ENCODE measurements at regions not wholly inside any gene's neighbourhood (a gene's known extent, or its start where the extent isn't known, plus 50 kb on each side); places are given as distances from the start of the nearest gene placed in this dataset.

- no peaks in the 10 kb centered on the region for H3K36me3 Mint-ChIP-seq (ENCODE audit: low read depth)
These were observed 503.2 kb downstream of the OTOL1 start for GRCh38 chr3:161999846-162000245.

GRCh38 chr3:162007722-162008121 is 511.1 kb downstream of the OTOL1 start:
- no peaks in the 10 kb centered on the region for H3K36me3 Mint-ChIP-seq (ENCODE audit: low read depth)
- H3K27ac Mint-ChIP-seq: no peak overlapping the region
- no peak for ATAC-seq
- H3K27me3 Mint-ChIP-seq: no peaks in the 10 kb centered on the region
- H3K4me3 Mint-ChIP-seq: no peak overlapping the region
- DNase-seq: no peak
- no peaks in the 10 kb centered on the region for H3K4me1 Mint-ChIP-seq
- H3K9me3 ChIP-seq (ENCODE audit: control insufficient read depth, low read length, poor library complexity, severe bottlenecking): no peaks in the 10 kb centered on the region

More at GRCh38 chr3:161999846-162000245, 503.2 kb downstream of the OTOL1 start:
- ATAC-seq (no peak), DNase-seq (no peak)
- Mint-ChIP-seq H3K4me3 (no peak overlapping the region), H3K27ac (no peak overlapping the region), H3K27me3 (no peaks in the 10 kb centered on the region), H3K4me1 (no peaks in the 10 kb centered on the region)
- no peaks in the 10 kb centered on the region for H3K9me3 ChIP-seq (ENCODE audit: control insufficient read depth, low read length, poor library complexity, severe bottlenecking)

- ATAC-seq: no peak
- no peaks in the 10 kb centered on the region for H3K27me3 Mint-ChIP-seq
- H3K9me3 ChIP-seq (ENCODE audit: control insufficient read depth, low read length, poor library complexity, severe bottlenecking): no peaks in the 10 kb centered on the region
- no peak overlapping the region for H3K4me3 Mint-ChIP-seq
- H3K4me1 Mint-ChIP-seq: no peaks in the 10 kb centered on the region
- no peaks in the 10 kb centered on the region for H3K36me3 Mint-ChIP-seq (ENCODE audit: low read depth)
- no peak overlapping the region for H3K27ac Mint-ChIP-seq
- DNase-seq: no peak
These were observed 516.0 kb downstream of the OTOL1 start for GRCh38 chr3:162012633-162013032.

- H3K9me3 ChIP-seq (ENCODE audit: control insufficient read depth, low read length, poor library complexity, severe bottlenecking): no peaks in the 10 kb centered on the region
- Mint-ChIP-seq H3K4me3 (no peak overlapping the region), H3K4me1 (no peaks in the 10 kb centered on the region), H3K27me3 (no peaks in the 10 kb centered on the region), H3K27ac (no peak overlapping the region), H3K36me3 (ENCODE audit: low read depth) (no peaks in the 10 kb centered on the region)
- DNase-seq: no peak
- ATAC-seq: no peak
These were observed 517.7 kb downstream of the OTOL1 start for GRCh38 chr3:162014284-162014683.

- no peaks in the 10 kb centered on the region for H3K27me3 Mint-ChIP-seq
- no peak overlapping the region for H3K27ac Mint-ChIP-seq
- no peaks in the 10 kb centered on the region for H3K9me3 ChIP-seq (ENCODE audit: control insufficient read depth, low read length, poor library complexity, severe bottlenecking)
- H3K4me1 Mint-ChIP-seq: no peaks in the 10 kb centered on the region
- no peaks in the 10 kb centered on the region for H3K36me3 Mint-ChIP-seq (ENCODE audit: low read depth)
- H3K4me3 Mint-ChIP-seq: no peak overlapping the region
- ATAC-seq (no peak), DNase-seq (no peak)
These were observed 519.2 kb downstream of the OTOL1 start for GRCh38 chr3:162015856-162016255.

GRCh38 chr3:162019817-162020216 is 523.2 kb downstream of the OTOL1 start:
- Mint-ChIP-seq H3K27me3 (no peaks in the 10 kb centered on the region), H3K4me3 (no peak overlapping the region), H3K27ac (no peak overlapping the region), H3K36me3 (ENCODE audit: low read depth) (no peaks in the 10 kb centered on the region), H3K4me1 (no peaks in the 10 kb centered on the region)
- ATAC-seq (no peak), DNase-seq (no peak)
- H3K9me3 ChIP-seq (ENCODE audit: control insufficient read depth, low read length, poor library complexity, severe bottlenecking): no peaks in the 10 kb centered on the region

GRCh38 chr3:162021206-162021605 is 524.6 kb downstream of the OTOL1 start:
- DNase-seq (no peak), ATAC-seq (no peak)
- Mint-ChIP-seq H3K27ac (no peak overlapping the region), H3K4me3 (no peak overlapping the region), H3K27me3 (no peaks in the 10 kb centered on the region), H3K36me3 (ENCODE audit: low read depth) (no peaks in the 10 kb centered on the region), H3K4me1 (no peaks in the 10 kb centered on the region)
- no peaks in the 10 kb centered on the region for H3K9me3 ChIP-seq (ENCODE audit: control insufficient read depth, low read length, poor library complexity, severe bottlenecking)

- DNase-seq (no peak), ATAC-seq (no peak)
- H3K9me3 ChIP-seq (ENCODE audit: control insufficient read depth, low read length, poor library complexity, severe bottlenecking): no peaks in the 10 kb centered on the region
- Mint-ChIP-seq H3K4me3 (no peak overlapping the region), H3K4me1 (no peaks in the 10 kb centered on the region), H3K27me3 (no peaks in the 10 kb centered on the region), H3K36me3 (ENCODE audit: low read depth) (no peaks in the 10 kb centered on the region), H3K27ac (no peak overlapping the region)
These were observed 526.3 kb downstream of the OTOL1 start for GRCh38 chr3:162022911-162023310.

GRCh38 chr3:162029736-162030135 is 533.1 kb downstream of the OTOL1 start:
- Mint-ChIP-seq H3K4me1 (no peaks in the 10 kb centered on the region), H3K36me3 (ENCODE audit: low read depth) (no peaks in the 10 kb centered on the region), H3K27me3 (no peaks in the 10 kb centered on the region), H3K4me3 (no peak overlapping the region), H3K27ac (no peak overlapping the region)
- ATAC-seq: no peak
- no peaks in the 10 kb centered on the region for H3K9me3 ChIP-seq (ENCODE audit: control insufficient read depth, low read length, poor library complexity, severe bottlenecking)
- DNase-seq: no peak

GRCh38 chr3:162034368-162034767 is 537.8 kb downstream of the OTOL1 start:
- no peaks in the 10 kb centered on the region for H3K4me1 Mint-ChIP-seq
- no peak overlapping the region for H3K27ac Mint-ChIP-seq
- no peak for DNase-seq
- H3K9me3 ChIP-seq (ENCODE audit: control insufficient read depth, low read length, poor library complexity, severe bottlenecking): no peaks in the 10 kb centered on the region
- no peaks in the 10 kb centered on the region for H3K27me3 Mint-ChIP-seq
- no peaks in the 10 kb centered on the region for H3K36me3 Mint-ChIP-seq (ENCODE audit: low read depth)
- no peak for ATAC-seq
- H3K4me3 Mint-ChIP-seq: no peak overlapping the region

- peaks cover 3% of the 10 kb centered on the region for H3K9me3 ChIP-seq (ENCODE audit: control insufficient read depth, low read length, poor library complexity, severe bottlenecking)
- DNase-seq: no peak
- Mint-ChIP-seq H3K4me3 (no peak overlapping the region), H3K4me1 (no peaks in the 10 kb centered on the region), H3K27me3 (no peaks in the 10 kb centered on the region), H3K36me3 (ENCODE audit: low read depth) (no peaks in the 10 kb centered on the region), H3K27ac (no peak overlapping the region)
- no peak for ATAC-seq
These were observed 545.0 kb downstream of the OTOL1 start for GRCh38 chr3:162041622-162042021.

- Mint-ChIP-seq H3K36me3 (ENCODE audit: low read depth) (no peaks in the 10 kb centered on the region), H3K4me3 (no peak overlapping the region), H3K27ac (no peak overlapping the region), H3K27me3 (no peaks in the 10 kb centered on the region), H3K4me1 (no peaks in the 10 kb centered on the region)
- DNase-seq (no peak), ATAC-seq (no peak)
- no peaks in the 10 kb centered on the region for H3K9me3 ChIP-seq (ENCODE audit: control insufficient read depth, low read length, poor library complexity, severe bottlenecking)
These were observed 556.0 kb downstream of the OTOL1 start for GRCh38 chr3:162052636-162053035.

- H3K36me3 Mint-ChIP-seq (ENCODE audit: low read depth): no peaks in the 10 kb centered on the region
- DNase-seq (no peak), ATAC-seq (no peak)
- no peaks in the 10 kb centered on the region for H3K27me3 Mint-ChIP-seq
- H3K27ac Mint-ChIP-seq: no peak overlapping the region
- H3K4me3 Mint-ChIP-seq: no peak overlapping the region
- H3K9me3 ChIP-seq (ENCODE audit: control insufficient read depth, low read length, poor library complexity, severe bottlenecking): no peaks in the 10 kb centered on the region
- no peaks in the 10 kb centered on the region for H3K4me1 Mint-ChIP-seq
These were observed 576.1 kb downstream of the OTOL1 start for GRCh38 chr3:162072656-162073164.

- H3K27ac Mint-ChIP-seq: no peak overlapping the region
- no peaks in the 10 kb centered on the region for H3K9me3 ChIP-seq (ENCODE audit: control insufficient read depth, low read length, poor library complexity, severe bottlenecking)
- no peak overlapping the region for H3K4me3 Mint-ChIP-seq
- no peaks in the 10 kb centered on the region for H3K36me3 Mint-ChIP-seq (ENCODE audit: low read depth)
- no peaks in the 10 kb centered on the region for H3K4me1 Mint-ChIP-seq
- no peak for ATAC-seq
- no peak for DNase-seq
- H3K27me3 Mint-ChIP-seq: no peaks in the 10 kb centered on the region
These were observed 576.9 kb downstream of the OTOL1 start for GRCh38 chr3:162073422-162073975.
